GM21576 (cell line): ENCODE measurements at regions not wholly inside any gene's neighbourhood (a gene's known extent, or its start where the extent isn't known, plus 50 kb on each side); places are given as distances from the start of the nearest gene placed in this dataset.

Experiments
- ATAC-seq: cut with Tn5 transposase; IDR thresholded peaks from one replicate; pipeline ENCODE4 v1.9.1; 2021; ENCODE audit warnings: mild to moderate bottlenecking, moderate library complexity; ENCODE audit not compliant: unreplicated experiment

GRCh38 chr5:107090506-107090905 is 580.2 kb downstream of the EFNA5 start:
- no peak for ATAC-seq

DNA sequence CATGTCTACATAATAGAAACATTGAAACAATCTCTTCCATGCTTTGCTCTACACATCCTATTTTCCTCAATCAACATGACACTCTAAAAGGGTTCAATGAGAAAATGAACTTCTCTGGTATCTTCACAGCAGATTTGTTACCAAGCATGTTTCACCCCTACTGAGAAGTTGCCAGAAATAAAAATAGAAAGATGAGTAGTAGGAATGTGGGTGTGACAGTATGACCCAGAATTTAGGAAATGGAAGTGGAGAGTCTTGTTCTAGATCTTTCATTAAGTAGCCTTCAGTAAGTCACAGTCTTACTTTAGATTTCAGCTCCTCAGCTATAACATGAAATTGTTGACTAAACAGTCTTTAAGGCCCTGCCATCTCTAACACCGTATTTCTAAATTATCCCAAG is 581.8 kb downstream of the EFNA5 start:
- ATAC-seq = no peak

DNA sequence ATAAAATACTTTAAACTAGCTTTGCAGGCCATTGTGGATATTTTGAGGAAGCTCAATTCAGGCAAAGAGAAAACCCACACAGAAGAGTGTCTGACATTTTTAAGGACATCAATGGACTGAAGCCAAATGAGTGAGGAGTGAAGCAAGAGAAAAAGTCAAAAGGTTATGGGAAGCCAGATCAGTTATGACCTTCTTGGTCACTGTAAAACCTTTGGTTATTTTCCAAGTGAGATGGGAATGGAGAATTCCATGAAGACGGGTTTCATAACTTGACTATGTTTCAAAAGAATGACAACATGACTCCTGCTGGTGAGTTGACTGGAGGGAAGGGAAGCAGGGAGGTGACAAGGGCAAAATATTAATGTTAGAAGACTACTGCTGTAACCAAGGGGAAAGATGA is 585.2 kb downstream of the EFNA5 start:
- no peak for ATAC-seq

GRCh38 chr5:107074996-107075395 is 595.7 kb downstream of the EFNA5 start:
- ATAC-seq = no peak

DNA sequence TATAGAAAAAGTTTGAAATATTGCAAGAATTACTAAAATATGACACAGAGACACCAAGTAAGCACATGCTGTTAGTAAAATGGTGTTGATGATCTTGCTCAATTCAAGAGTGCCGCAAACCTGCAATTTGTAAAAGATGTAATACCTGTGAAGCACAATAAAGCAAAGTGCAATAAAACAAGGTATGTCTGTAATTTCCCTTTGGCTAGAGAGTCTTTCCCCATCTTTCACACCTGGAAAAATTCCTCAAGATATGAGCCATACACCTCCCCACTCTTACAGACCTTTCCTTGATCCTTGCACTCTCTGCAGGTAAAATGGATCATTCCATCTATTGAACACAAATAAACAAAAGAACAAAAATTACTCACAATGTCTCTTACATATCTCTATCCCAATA is 597.8 kb downstream of the EFNA5 start:
- ATAC-seq = no peak

DNA sequence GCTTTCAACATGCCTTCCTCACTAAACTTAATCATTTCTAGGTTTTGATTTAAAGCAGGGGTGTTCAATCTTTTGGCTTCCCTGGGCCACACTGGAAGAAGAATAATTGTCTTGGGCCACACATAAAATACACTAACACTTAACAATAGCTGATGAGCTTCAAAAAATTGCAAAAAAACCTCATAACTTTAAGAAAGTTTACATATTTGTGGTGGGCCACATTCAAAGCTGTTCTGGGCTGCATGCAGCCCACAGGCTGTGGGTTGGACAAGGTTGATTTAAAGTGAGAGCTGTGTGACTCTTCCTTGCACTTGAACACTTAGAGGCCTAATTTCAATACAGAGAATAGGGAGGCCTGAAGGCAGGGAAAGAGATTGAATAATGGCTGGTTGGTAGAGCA is 598.3 kb downstream of the EFNA5 start:
- ATAC-seq = no peak

- no peak for ATAC-seq
Observed at GRCh38 chr5:107068782-107069181, 602.0 kb downstream of the EFNA5 start.

- ATAC-seq = no peak
Observed at GRCh38 chr5:107067395-107067794, 603.3 kb downstream of the EFNA5 start.

DNA sequence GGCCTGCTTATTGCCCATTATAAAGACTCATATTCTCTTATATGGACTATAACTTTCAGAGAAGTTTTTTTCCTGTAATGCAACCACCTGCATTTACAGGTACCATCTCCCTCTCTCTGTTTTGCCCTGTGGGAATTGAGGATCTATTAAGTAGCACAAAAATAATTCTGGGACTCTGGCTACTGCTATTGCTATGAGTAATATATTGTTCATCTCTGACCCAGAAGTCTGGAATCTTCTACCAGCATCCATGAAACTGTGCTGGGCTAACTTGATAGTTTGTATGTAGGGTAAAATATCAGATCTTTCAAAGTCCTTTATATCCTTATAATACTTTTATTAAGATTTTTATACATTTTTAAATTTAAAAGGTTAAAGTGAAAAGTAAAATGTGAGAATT is 607.2 kb downstream of the EFNA5 start:
- no peak for ATAC-seq

DNA sequence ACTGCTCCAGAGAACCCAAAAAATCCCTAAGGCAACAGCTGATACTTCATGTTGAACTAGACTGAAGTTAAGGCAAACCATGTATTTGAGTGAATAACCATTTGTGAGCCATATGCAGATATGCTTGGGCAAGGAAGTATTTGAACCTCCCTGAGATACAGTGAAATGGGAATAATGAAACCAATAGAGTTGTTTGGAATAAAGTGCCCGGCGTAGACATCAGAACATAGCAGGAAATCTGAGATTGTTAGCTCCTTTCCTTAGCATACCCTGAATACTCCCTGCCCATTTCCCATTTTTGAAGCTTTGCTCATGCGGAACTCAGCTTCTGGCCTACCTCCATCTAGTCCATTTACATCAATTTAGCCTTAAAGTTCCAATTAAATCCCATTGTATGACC is 611.9 kb downstream of the EFNA5 start:
- no peak for ATAC-seq

DNA sequence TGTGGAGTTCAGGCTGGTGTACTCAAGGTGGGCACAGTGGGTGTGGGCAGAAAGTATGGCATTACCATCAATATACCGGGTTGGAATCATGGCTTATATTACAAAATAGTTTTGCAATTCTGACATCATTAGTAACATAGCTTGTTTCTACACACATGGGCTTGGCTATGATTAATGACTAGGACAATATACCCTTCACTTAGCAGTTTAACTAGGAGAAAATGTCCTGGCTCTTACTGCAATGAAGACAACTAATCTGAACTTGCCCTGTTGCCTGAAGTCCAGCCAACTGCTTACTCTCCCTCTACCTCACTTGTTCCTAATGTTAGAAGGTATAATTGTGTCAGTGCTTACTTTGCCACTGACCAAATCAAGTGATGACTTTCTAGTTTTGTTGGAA is 612.5 kb downstream of the EFNA5 start:
- no peak for ATAC-seq

- ATAC-seq = no peak
Observed at GRCh38 chr5:107056278-107056677, 614.5 kb downstream of the EFNA5 start.

DNA sequence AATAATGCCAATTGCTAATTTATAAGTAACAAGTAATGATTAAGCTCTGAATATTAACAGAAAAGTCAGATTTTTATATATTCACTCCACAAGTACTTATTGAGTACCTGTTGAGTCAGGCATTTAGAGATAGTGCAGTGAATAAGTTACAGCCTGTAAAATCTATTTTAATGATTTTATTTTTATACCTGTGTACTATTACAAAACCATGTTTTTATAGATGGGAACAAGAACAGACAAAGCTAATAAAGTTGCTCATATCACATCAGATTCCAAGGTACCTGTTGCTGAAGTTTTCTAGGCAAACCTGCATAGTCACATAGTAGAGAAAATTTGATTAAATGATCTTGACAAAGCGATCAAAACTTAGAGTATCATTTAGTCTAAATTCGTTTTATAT is 623.7 kb downstream of the EFNA5 start:
- no peak for ATAC-seq

DNA sequence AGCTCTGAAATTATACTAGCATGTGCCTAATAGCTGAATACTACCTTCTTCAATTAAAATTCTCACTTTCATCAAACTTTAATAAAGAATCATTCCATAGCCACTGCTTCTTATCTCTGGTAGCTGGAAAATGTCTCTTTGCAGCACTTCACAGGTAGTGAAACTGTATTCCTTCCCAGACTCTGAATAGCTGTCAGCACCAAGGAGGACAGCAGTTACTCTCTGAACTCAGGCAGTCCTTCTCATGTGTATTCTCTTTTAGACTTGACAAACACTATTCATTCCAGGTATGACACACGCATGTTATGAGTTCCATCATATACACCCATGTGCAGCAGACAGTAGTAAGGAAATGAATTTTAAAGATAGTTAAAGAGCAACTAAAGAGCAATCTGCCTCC is 627.1 kb downstream of the EFNA5 start:
- no peak for ATAC-seq

GRCh38 chr5:107040907-107041306 is 629.8 kb downstream of the EFNA5 start:
- ATAC-seq = no peak

GRCh38 chr5:107032629-107033028 is 638.1 kb downstream of the EFNA5 start:
- no peak for ATAC-seq

DNA sequence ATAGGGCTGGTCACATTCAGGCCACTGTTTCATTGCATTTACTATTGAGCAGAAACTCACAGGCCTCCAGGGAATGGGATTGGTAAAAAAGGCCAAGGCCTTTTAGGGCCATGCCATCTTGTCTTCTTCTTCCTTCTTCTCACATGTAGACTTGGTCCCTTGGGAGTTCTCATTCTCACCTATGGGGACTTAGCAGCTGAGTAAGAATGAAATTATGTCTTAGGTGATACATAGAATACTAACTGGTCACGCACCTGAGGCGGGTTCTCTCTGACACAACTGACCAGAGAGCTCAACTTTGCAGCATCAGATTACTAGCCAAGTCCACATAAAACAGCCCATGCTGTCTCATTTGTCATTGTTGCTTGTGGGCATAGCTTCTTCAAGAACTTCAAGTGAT is 641.8 kb downstream of the EFNA5 start:
- ATAC-seq = no peak

DNA sequence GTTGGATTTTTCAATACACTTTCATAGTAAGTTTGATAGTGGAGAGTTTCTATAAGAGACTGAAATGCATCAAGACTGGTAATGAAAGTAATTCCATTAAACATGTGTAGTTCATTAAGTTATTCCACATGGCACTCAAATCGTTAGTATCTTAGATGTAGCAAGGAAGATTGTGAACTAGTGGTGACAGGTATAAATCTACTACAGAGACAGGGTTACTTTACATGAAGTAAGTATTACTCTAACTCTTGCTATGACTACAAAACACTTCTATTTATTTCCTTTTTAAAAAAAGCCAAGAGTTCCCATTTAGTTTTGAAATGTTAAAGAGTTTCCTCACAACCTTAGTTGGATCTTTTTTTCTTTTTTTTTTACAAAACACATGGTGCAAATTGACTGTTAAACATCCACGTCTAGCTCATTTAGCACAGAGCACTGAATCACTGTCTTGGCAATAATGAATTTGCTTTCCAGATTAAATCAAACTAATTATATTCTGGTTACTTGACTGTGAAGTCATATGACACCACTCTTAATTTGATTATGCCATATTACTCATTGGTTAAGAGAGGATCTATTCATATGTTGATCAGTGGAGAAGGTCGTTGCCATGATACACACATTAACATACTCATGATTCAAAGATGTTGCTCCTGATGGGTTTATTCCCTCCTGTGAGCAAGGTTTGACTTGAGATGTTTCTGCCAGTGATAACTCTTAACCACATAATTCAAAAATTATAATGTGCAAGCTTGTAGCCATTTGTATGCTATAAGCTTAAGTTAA is 644.8 kb downstream of the EFNA5 start:
- ATAC-seq = no peak

DNA sequence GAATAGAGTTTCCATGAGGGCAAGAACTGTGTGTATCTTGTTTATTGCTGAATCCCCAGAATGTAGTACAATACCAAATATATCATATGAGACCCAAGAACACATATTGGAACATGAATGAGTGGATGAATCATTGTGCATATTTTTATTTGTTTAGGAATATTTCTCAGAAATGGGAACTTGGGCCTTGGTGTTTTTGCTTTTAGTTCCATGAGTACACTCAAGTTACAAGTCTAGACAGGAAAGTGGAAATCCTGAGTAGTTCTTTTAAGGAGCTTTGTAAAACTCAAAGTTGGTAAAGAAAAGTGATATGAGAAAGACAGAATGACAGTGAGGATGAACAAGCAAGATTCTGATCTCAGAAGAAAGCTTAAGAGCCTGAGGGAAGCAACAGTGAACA is 647.0 kb downstream of the EFNA5 start:
- no peak for ATAC-seq

DNA sequence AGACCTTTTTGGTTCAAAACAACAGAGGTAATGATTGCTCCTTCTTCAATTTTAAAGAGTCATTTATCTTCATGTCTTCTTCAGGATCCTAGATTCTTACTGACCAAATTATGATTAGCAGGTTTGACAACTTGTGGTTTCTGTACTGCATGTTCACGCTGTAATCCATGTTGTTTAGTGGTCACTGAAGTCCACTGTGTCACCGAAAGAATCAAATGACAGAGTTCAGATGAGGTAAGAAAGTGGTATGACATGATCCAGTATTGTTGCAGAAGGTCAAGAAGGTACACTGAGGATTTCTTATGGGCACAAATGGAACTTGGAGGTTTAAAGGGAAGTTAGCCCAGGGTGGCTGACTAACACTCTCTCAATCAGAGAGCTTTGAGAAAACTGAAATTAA is 649.2 kb downstream of the EFNA5 start:
- no peak for ATAC-seq

DNA sequence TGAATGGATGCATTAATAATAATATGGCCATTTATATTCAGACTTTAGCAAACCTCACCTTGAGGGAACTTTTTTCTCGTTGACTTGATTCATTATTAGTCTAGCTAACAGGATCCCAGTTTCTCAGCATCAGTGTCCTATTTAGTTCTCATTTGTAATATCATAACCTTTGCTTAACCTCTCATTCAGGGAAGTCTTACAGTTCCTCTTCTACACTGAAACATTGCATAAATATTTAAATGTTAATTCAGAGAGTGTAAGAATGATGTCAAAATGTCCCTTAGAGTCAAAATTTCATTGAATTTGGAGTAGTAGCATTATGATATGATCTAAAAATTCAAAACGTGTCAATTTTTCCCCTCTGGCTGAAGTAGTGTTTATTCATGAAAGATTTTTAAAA is 650.1 kb downstream of the EFNA5 start:
- ATAC-seq = no peak

DNA sequence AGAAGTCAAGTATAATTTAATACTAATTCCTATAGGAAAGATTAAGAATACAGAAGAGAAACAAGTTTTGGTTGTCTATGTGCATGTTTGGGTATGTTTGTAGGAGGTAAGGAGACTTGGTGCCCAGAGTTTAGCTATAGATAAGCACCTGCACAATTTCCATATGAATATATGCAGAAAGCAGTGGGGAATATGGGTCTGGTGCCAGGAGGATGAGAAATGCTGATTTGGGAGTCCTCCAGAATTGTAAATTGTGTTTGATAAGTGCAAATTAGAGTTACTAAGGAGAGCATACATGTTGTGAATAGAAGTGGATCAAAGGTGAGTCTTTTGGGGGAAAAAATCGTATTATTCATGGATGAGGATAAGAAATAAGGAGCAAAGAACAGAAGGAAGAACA is 653.1 kb downstream of the EFNA5 start:
- no peak for ATAC-seq

- ATAC-seq = no peak
Observed at GRCh38 chr5:107012371-107012770, 658.4 kb downstream of the EFNA5 start.
